ENCODE measurements at regions not wholly inside any gene's neighbourhood (a gene's known extent, or its start where the extent isn't known, plus 50 kb on each side); places are given as distances from the start of the nearest gene placed in this dataset.
A peak's percentile ranks its signal among the peaks of the same experiment; 100 is the strongest.

DNA sequence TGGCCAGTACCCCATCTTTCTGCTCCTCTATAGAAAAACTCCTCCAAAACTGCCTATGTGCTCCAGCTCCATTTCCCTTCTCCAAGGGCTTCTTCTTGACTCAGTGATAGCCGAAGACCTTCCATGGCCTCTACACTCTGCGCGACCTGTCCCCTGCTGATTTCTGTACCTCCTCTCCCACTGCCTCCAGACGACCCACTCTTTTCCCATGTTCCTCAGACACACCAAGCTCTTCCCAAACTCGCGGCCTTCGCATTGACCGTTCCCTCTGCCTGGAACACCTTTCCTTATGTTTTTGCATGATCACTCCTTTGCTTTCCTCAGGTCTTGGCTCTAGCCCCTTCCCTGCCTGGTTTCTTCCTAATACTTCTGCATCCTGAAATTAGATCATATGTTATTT, 255.6 kb upstream of the SDK2 start:
- Histone ChIP-seq H3K36me3 (ENCODE audit: control insufficient read depth, insufficient read depth, low read length) (no peaks in the 10 kb centered on the region), H3K27me3 (ENCODE audit: control insufficient read depth, insufficient read depth, low read length) (peaks cover 67% of the 10 kb centered on the region)
- WGBS (ENCODE audit: insufficient coverage): 94% methylated on average over 5 of the region's 8 CpGs

GRCh38 chr17:73900516-73900915, 256.3 kb upstream of the SDK2 start:
- DNase-seq: no peak
- no peaks in the 10 kb centered on the region for H3K36me3 ChIP-seq (ENCODE audit: control insufficient read depth, insufficient read depth, low read length)
- peaks cover 13% of the 10 kb centered on the region for H3K4me1 ChIP-seq (ENCODE audit: control insufficient read depth, insufficient read depth, low read length)
- H3K9me3 ChIP-seq (replicated peaks; ENCODE audit: control insufficient read depth, low read depth, low read length): no peaks in the 10 kb centered on the region
- no peak overlapping the region for H3K27ac ChIP-seq (ENCODE audit: low read length)
- no peak overlapping the region for H3K4me3 ChIP-seq (ENCODE audit: low read length)
- 73% methylated on average over 5 of the region's 7 CpGs for WGBS (ENCODE audit: insufficient coverage)
- peaks cover 66% of the 10 kb centered on the region for H3K27me3 ChIP-seq (ENCODE audit: control insufficient read depth, insufficient read depth, low read length)

More for the DNA sequence above, 255.6 kb upstream of the SDK2 start:
- DNase-seq: no peak
- no peak overlapping the region for H3K27ac ChIP-seq (ENCODE audit: low read length)
- H3K9me3 ChIP-seq (replicated peaks; ENCODE audit: control insufficient read depth, low read depth, low read length): no peaks in the 10 kb centered on the region
- peaks cover 13% of the 10 kb centered on the region for H3K4me1 ChIP-seq (ENCODE audit: control insufficient read depth, insufficient read depth, low read length)
- H3K4me3 ChIP-seq (ENCODE audit: low read length): no peak overlapping the region

DNA sequence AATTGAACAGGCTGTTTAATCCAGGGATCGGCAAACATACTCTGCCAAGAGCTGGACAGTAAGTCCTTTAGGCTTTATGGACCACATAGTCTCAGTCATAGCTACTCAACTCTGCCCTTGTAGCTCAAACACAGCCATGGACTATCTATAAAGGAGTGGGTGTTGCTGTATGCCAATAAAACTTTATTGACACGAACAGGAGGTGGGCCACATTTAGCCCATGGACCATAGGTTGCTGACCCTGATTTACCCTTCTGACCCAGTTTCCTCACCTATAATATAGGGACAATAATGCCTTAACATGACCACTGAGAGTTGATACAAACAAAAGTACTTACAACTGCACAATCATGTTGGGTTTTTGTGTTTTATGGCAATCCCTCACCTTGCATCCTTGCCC, 257.0 kb upstream of the SDK2 start:
- peaks cover 63% of the 10 kb centered on the region for H3K27me3 ChIP-seq (ENCODE audit: control insufficient read depth, insufficient read depth, low read length)
- no peak overlapping the region for H3K4me3 ChIP-seq (ENCODE audit: low read length)
- no peaks in the 10 kb centered on the region for H3K9me3 ChIP-seq (replicated peaks; ENCODE audit: control insufficient read depth, low read depth, low read length)
- H3K27ac ChIP-seq (ENCODE audit: low read length): no peak overlapping the region
- no peaks in the 10 kb centered on the region for H3K36me3 ChIP-seq (ENCODE audit: control insufficient read depth, insufficient read depth, low read length)
- H3K4me1 ChIP-seq (ENCODE audit: control insufficient read depth, insufficient read depth, low read length): peaks cover 13% of the 10 kb centered on the region
- WGBS (ENCODE audit: insufficient coverage): 100% methylated on average over 1 of the region's 2 CpGs
- DNase-seq: no peak

DNA sequence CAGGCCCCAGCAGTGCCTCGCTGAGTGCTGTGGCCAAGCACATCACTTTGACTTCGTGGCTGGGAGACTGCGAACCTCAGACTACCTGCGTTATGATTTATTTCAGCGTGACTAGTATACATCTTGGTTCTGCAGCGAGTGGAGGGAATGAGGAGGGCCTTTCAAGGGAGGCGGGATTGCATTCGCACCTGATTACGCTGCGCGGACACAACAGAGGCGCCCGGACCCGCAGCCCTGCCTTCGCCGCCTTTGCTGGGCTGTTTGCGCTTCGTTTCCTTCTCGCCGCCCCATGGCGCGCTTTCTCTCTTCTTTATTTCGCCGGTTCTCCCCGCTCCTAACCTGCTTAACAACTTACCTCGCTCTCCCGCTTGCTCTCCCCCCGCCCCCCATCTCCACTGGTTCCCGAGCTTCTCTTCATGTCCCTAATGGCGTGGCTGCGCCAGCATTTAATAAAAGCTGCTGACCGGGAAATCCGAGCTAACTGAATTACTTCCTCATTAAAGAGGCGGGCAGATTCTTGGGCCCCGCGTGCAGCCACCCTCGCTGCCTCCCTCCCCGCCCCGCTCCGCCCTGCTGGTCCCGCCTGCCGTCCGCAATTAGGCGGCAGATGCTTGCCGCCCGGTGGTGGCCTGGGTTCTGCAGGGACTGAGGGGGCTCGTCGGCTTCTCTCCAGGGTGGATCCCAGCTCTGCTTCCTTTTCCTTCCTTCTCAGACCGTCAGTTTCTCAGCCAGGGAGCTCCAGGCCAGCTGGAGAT, 257.6 kb upstream of the SDK2 start:
- peak; percentile 44 for DNase-seq
- Histone ChIP-seq H3K4me3 (ENCODE audit: low read length) (peak overlapping the region; percentile 30), H3K4me1 (ENCODE audit: control insufficient read depth, insufficient read depth, low read length) (peaks cover 13% of the 10 kb centered on the region), H3K27me3 (ENCODE audit: control insufficient read depth, insufficient read depth, low read length) (peaks cover 63% of the 10 kb centered on the region), H3K27ac (ENCODE audit: low read length) (no peak overlapping the region), H3K36me3 (ENCODE audit: control insufficient read depth, insufficient read depth, low read length) (no peaks in the 10 kb centered on the region), H3K9me3 (replicated peaks; ENCODE audit: control insufficient read depth, low read depth, low read length) (no peaks in the 10 kb centered on the region)
- 5% methylated on average over 42 of the region's 49 CpGs for WGBS (ENCODE audit: insufficient coverage)

GRCh38 chr17:73902416-73903181, 258.4 kb upstream of the SDK2 start:
- H3K36me3 ChIP-seq (ENCODE audit: control insufficient read depth, insufficient read depth, low read length): no peaks in the 10 kb centered on the region
- 19% methylated on average over 22 of the region's 26 CpGs for WGBS (ENCODE audit: insufficient coverage)
- peak; percentile 20 for DNase-seq
- H3K4me1 ChIP-seq (ENCODE audit: control insufficient read depth, insufficient read depth, low read length): peaks cover 13% of the 10 kb centered on the region
- peaks cover 70% of the 10 kb centered on the region for H3K27me3 ChIP-seq (ENCODE audit: control insufficient read depth, insufficient read depth, low read length)
- H3K27ac ChIP-seq (ENCODE audit: low read length): no peak overlapping the region
- H3K4me3 ChIP-seq (ENCODE audit: low read length): no peak overlapping the region
- no peaks in the 10 kb centered on the region for H3K9me3 ChIP-seq (replicated peaks; ENCODE audit: control insufficient read depth, low read depth, low read length)

DNA sequence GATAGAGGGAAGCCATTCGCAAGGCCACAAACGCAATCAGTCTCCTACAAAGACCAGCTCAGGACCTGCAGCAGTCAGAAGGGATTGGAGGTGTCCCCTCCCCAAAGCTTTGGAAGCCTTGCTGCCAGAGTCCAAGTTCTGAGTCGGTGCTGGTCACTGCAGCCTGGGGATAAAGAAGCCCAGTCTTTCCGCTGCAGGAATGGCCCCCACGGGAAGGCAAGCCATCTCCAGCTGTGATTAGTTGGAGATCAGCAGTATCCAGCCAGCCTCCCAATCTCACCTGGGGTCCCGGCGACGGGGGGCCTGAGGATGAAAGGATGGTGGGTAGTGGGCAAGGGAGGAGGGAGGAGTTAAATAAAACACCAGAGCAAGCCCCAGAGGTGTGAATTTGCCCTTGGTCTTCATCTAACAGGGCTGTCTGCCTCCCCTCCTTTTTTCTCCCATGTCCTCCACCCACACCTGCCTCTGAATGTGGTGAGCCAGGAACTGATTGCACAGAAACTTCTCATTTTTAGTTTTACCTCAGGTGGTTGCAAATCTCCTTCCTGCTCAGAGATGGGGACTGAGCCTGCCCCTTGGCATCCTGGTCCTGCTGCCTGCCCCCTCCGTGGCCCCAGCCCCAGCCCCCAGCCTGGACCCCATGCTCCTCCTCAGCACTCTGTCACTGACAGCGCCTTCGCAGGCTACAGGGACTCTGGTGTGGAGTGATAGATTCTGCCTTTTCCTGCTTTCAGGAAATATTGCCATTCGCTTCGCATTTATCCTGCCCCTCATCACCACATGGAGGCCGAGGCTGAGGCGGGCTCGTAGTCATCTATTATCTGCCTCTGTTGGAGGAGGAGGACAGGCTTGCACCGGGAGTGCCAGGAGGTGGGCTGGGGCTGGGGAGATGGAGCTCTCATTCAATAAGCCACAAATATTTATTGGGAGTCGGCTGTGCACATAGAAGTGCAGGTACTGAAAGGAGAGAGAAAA, 262.9 kb upstream of the SDK2 start:
- no peak overlapping the region for H3K27ac ChIP-seq (ENCODE audit: low read length)
- peaks cover 56% of the 10 kb centered on the region for H3K27me3 ChIP-seq (ENCODE audit: control insufficient read depth, insufficient read depth, low read length)
- H3K4me3 ChIP-seq (ENCODE audit: low read length): no peak overlapping the region
- 50% methylated on average over 6 of the region's 18 CpGs for WGBS (ENCODE audit: insufficient coverage)
- no peaks in the 10 kb centered on the region for H3K9me3 ChIP-seq (replicated peaks; ENCODE audit: control insufficient read depth, low read depth, low read length)
- no peaks in the 10 kb centered on the region for H3K36me3 ChIP-seq (ENCODE audit: control insufficient read depth, insufficient read depth, low read length)
- DNase-seq: no peak
- H3K4me1 ChIP-seq (ENCODE audit: control insufficient read depth, insufficient read depth, low read length): peaks cover 6% of the 10 kb centered on the region

- Histone ChIP-seq H3K36me3 (ENCODE audit: control insufficient read depth, insufficient read depth, low read length) (no peaks in the 10 kb centered on the region), H3K27ac (ENCODE audit: low read length) (no peak overlapping the region), H3K4me1 (ENCODE audit: control insufficient read depth, insufficient read depth, low read length) (no peaks in the 10 kb centered on the region), H3K4me3 (ENCODE audit: low read length) (no peak overlapping the region), H3K27me3 (ENCODE audit: control insufficient read depth, insufficient read depth, low read length) (peaks cover 43% of the 10 kb centered on the region), H3K9me3 (replicated peaks; ENCODE audit: control insufficient read depth, low read depth, low read length) (no peaks in the 10 kb centered on the region)
- no peak for DNase-seq
- WGBS (ENCODE audit: insufficient coverage): 80% methylated on average over 7 of the region's 7 CpGs
These were observed 264.9 kb upstream of the SDK2 start for GRCh38 chr17:73909186-73909585.

DNA sequence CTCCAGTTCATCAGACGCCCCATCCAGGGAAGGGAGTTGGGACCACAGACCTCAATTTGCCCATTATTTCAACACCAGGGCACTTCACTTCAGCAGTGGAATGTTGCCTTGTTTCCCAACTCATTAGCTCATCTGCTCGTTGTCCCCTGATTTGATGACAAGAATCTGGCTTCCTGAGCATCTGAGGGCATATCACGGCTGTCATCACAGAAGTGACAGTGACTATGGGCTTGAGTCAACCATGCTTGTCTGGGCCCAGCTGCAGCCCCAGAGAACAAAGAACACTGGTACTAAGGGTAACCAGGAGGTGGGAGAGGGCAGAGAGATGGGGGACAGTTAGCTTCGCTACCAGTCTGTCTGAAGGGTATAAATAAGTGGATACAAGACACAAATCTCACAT, 266.0 kb upstream of the SDK2 start:
- Histone ChIP-seq H3K27ac (ENCODE audit: low read length) (no peak overlapping the region), H3K4me3 (ENCODE audit: low read length) (no peak overlapping the region), H3K9me3 (replicated peaks; ENCODE audit: control insufficient read depth, low read depth, low read length) (no peaks in the 10 kb centered on the region), H3K4me1 (ENCODE audit: control insufficient read depth, insufficient read depth, low read length) (no peaks in the 10 kb centered on the region), H3K36me3 (ENCODE audit: control insufficient read depth, insufficient read depth, low read length) (no peaks in the 10 kb centered on the region), H3K27me3 (ENCODE audit: control insufficient read depth, insufficient read depth, low read length) (peaks cover 38% of the 10 kb centered on the region)
- 77% methylated on average over 3 of the region's 4 CpGs for WGBS (ENCODE audit: insufficient coverage)
- DNase-seq: no peak

GRCh38 chr17:73910821-73911515, 266.7 kb upstream of the SDK2 start:
- Histone ChIP-seq H3K4me3 (ENCODE audit: low read length) (no peak overlapping the region), H3K36me3 (ENCODE audit: control insufficient read depth, insufficient read depth, low read length) (no peaks in the 10 kb centered on the region), H3K4me1 (ENCODE audit: control insufficient read depth, insufficient read depth, low read length) (no peaks in the 10 kb centered on the region), H3K27me3 (ENCODE audit: control insufficient read depth, insufficient read depth, low read length) (peaks cover 34% of the 10 kb centered on the region), H3K9me3 (replicated peaks; ENCODE audit: control insufficient read depth, low read depth, low read length) (no peaks in the 10 kb centered on the region), H3K27ac (ENCODE audit: low read length) (no peak overlapping the region)
- DNase-seq: peak; percentile 46
- WGBS (ENCODE audit: insufficient coverage): 0% methylated on average over 1 of the region's 5 CpGs

Measured in muscle of leg (tissue), 3 donors.